ENCODE measurements at regions not wholly inside any gene's neighbourhood (a gene's known extent, or its start where the extent isn't known, plus 50 kb on each side); places are given as distances from the start of the nearest gene placed in this dataset.
A peak's percentile ranks its signal among the peaks of the same experiment; 100 is the strongest.
"Not testable (repeated sequence)": the region's sequence is repeated elsewhere in the genome, so short reads cannot be mapped to it uniquely, and the experiment has no call there.

- H3K27me3 ChIP-seq (ENCODE audit: control insufficient read depth, insufficient read depth, low read length): no peaks in the 10 kb centered on the region
- no peak overlapping the region for H3K4me3 ChIP-seq (ENCODE audit: low read depth, low read length)
- no peaks in the 10 kb centered on the region for H3K36me3 ChIP-seq (ENCODE audit: control insufficient read depth, insufficient read depth, low read length)
- no peak for DNase-seq (ENCODE audit: low read depth)
- peak; percentile 77 for FAIRE-seq
- TF ChIP-seq, protein P1, sequence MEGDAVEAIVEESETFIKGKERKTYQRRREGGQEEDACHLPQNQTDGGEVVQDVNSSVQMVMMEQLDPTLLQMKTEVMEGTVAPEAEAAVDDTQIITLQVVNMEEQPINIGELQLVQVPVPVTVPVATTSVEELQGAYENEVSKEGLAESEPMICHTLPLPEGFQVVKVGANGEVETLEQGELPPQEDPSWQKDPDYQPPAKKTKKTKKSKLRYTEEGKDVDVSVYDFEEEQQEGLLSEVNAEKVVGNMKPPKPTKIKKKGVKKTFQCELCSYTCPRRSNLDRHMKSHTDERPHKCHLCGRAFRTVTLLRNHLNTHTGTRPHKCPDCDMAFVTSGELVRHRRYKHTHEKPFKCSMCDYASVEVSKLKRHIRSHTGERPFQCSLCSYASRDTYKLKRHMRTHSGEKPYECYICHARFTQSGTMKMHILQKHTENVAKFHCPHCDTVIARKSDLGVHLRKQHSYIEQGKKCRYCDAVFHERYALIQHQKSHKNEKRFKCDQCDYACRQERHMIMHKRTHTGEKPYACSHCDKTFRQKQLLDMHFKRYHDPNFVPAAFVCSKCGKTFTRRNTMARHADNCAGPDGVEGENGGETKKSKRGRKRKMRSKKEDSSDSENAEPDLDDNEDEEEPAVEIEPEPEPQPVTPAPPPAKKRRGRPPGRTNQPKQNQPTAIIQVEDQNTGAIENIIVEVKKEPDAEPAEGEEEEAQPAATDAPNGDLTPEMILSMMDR (IDR thresholded peaks at IDR 0.05; ENCODE audit: insufficient read depth, low read length, severe bottlenecking): no peak
Observed at GRCh38 chr15:77863491-77864105, 213.9 kb downstream of the TBC1D2B start.

DNA sequence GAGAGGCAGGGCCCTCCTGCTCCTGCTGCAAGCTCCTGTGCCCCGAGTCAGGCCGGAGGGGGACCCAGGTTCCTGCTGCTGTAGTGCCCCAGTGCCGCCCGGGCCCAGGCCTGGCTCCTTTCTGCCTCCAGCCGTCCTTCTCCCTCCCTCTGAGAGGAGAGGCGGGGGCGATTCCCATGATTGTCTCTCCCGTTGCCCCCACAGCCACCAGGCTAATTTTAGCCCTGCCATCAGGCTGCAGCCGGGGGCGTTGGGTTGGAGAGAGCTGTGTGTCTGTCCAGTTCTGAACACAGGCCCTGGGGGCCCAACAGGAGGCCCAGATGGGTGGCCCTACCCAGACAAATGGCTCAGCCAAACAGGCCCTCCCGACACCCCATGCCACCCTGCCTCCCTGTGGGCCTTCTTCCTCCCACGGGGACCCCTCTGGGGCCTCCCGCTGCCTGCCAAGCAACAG lies 214.8 kb downstream of the TBC1D2B start:
- Histone ChIP-seq H3K27me3 (ENCODE audit: control insufficient read depth, insufficient read depth, low read length) (no peaks in the 10 kb centered on the region), H3K4me3 (ENCODE audit: low read depth, low read length) (no peak overlapping the region), H3K36me3 (ENCODE audit: control insufficient read depth, insufficient read depth, low read length) (no peaks in the 10 kb centered on the region)
- no peak for DNase-seq (ENCODE audit: low read depth)
- no peak for FAIRE-seq
- TF ChIP-seq, protein P1 (IDR thresholded peaks at IDR 0.05; ENCODE audit: insufficient read depth, low read length, severe bottlenecking): no peak

DNA sequence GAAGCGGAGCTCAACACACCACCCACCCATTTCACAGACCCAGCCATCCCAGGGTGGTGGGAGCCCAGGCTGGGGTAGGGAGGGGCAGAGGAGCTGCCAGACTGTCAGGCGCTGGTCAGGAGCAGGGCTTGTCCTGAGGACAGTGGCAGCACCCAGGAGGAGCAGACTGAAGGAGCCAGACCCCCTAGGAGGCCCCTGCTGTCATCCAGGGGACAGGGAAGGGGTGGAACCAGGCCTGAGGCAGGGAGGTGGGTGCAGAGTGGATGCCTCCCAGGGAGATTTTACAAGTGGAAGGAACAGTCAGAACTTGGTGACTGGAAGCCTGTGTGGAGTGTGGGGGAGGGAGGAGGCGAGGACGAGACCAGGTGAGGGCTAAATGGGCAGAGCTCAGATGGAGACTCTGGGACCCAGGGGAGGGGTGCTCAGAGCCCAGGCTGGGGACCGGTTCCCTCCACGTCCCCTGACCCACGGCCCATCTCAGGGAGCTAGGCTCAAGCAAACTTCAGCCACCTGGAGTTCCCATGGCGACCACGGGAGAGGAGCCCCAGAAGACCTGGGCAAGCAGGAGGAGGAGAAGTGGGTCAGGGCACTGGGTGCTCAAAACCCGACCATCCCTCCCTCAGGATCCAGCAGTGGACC lies 215.4 kb downstream of the TBC1D2B start:
- not testable (repeated sequence) for H3K4me3 ChIP-seq (ENCODE audit: low read depth, low read length); DNase-seq (ENCODE audit: low read depth); H3K36me3 ChIP-seq (ENCODE audit: control insufficient read depth, insufficient read depth, low read length); H3K27me3 ChIP-seq (ENCODE audit: control insufficient read depth, insufficient read depth, low read length)
- FAIRE-seq: peak; percentile 98

GRCh38 chr15:77860071-77860691 lies 217.3 kb downstream of the TBC1D2B start:
- Histone ChIP-seq H3K36me3 (ENCODE audit: control insufficient read depth, insufficient read depth, low read length) (no peaks in the 10 kb centered on the region), H3K27me3 (ENCODE audit: control insufficient read depth, insufficient read depth, low read length) (no peaks in the 10 kb centered on the region), H3K4me3 (ENCODE audit: low read depth, low read length) (no peak overlapping the region)
- TF ChIP-seq, protein P1 (IDR thresholded peaks at IDR 0.05; ENCODE audit: insufficient read depth, low read length, severe bottlenecking): no peak
- FAIRE-seq (no peak), DNase-seq (ENCODE audit: low read depth) (no peak)

- TF ChIP-seq, protein P1 (IDR thresholded peaks at IDR 0.05; ENCODE audit: insufficient read depth, low read length, severe bottlenecking): no peak
- no peaks in the 10 kb centered on the region for H3K36me3 ChIP-seq (ENCODE audit: control insufficient read depth, insufficient read depth, low read length)
- FAIRE-seq (no peak), DNase-seq (ENCODE audit: low read depth) (no peak)
- H3K4me3 ChIP-seq (ENCODE audit: low read depth, low read length): no peak overlapping the region
- no peaks in the 10 kb centered on the region for H3K27me3 ChIP-seq (ENCODE audit: control insufficient read depth, insufficient read depth, low read length)
Observed at GRCh38 chr15:77859491-77860060, 217.9 kb downstream of the TBC1D2B start.

- DNase-seq (ENCODE audit: low read depth): no peak
- Histone ChIP-seq H3K4me3 (ENCODE audit: low read depth, low read length) (no peak overlapping the region), H3K27me3 (ENCODE audit: control insufficient read depth, insufficient read depth, low read length) (no peaks in the 10 kb centered on the region), H3K36me3 (ENCODE audit: control insufficient read depth, insufficient read depth, low read length) (no peaks in the 10 kb centered on the region)
- TF ChIP-seq, protein P1 (IDR thresholded peaks at IDR 0.05; ENCODE audit: insufficient read depth, low read length, severe bottlenecking): no peak
- FAIRE-seq: peak; percentile 98
Observed at GRCh38 chr15:77858792-77859490, 218.6 kb downstream of the TBC1D2B start.
